MM.1S (cell line): ENCODE measurements at regions not wholly inside any gene's neighbourhood (a gene's known extent, or its start where the extent isn't known, plus 50 kb on each side); places are given as distances from the start of the nearest gene placed in this dataset.

ENCODE experiments used
- DNase-seq: peaks from one replicate; pipeline ENCODE4 v3.0.0-alpha.2; 2015
- H2AFZ ChIP-seq: fragments of 300-600 bp; sonication (generic); 2 replicates; pipeline ENCODE4 v1.6.0; 2016; ENCODE audit warnings: antibody characterized with exemption, low read length
- H3F3A ChIP-seq: fragments of 300-600 bp; sonication (generic); 2 replicates; pipeline ENCODE4 v1.6.1; 2016; ENCODE audit warnings: mild to moderate bottlenecking, antibody characterized with exemption, low read length, moderate library complexity, mixed read lengths; ENCODE audit not compliant: insufficient read depth
- H3K27ac ChIP-seq: fragments of 300-600 bp; sonication (generic); 2 replicates; pipeline ENCODE4 v1.5.1; 2016; ENCODE audit warnings: mild to moderate bottlenecking, low read length
- H3K27me3 ChIP-seq: fragments of 300-600 bp; sonication (generic); replicated peaks from 2 replicates; pipeline ENCODE4 v1.6.0; 2016; ENCODE audit warnings: low read length; ENCODE audit not compliant: insufficient read depth
- H3K36me3 ChIP-seq: fragments of 300-600 bp; sonication (generic); replicated peaks from 2 replicates; pipeline ENCODE4 v1.6.1; 2016; ENCODE audit warnings: mild to moderate bottlenecking, low read length, mixed read lengths; ENCODE audit not compliant: insufficient read depth
- H3K4me1 ChIP-seq: fragments of 300-600 bp; sonication (generic); 2 replicates; pipeline ENCODE4 v1.6.1; 2016; ENCODE audit warnings: low read length, mixed read lengths
- H3K4me2 ChIP-seq: fragments of 300-600 bp; sonication (generic); 2 replicates; pipeline ENCODE4 v1.6.0; 2016; ENCODE audit warnings: low read depth, low read length
- H3K4me3 ChIP-seq: fragments of 300-600 bp; sonication (generic); 2 replicates; pipeline ENCODE4 v1.5.1; 2016; ENCODE audit warnings: low read length, mixed read lengths
- H3K79me2 ChIP-seq: fragments of 300-600 bp; sonication (generic); 2 replicates; pipeline ENCODE4 v1.6.1; 2016; ENCODE audit warnings: mixed run types, low read length, mixed read lengths
- H3K9ac ChIP-seq: fragments of 300-600 bp; sonication (generic); 2 replicates; pipeline ENCODE4 v1.6.1; 2016; ENCODE audit warnings: low read length, mixed read lengths
- H3K9me2 ChIP-seq: fragments of 300-600 bp; sonication (generic); replicated peaks from 2 replicates; pipeline ENCODE4 v1.6.1; 2016; ENCODE audit warnings: mild to moderate bottlenecking, low read length, mixed read lengths; ENCODE audit not compliant: insufficient read depth
- H3K9me3 ChIP-seq: fragments of 300-600 bp; sonication (generic); replicated peaks from 2 replicates; pipeline ENCODE4 v1.6.1; 2016; ENCODE audit warnings: mild to moderate bottlenecking, low read length, mixed read lengths; ENCODE audit not compliant: insufficient read depth
- H4K20me1 ChIP-seq: fragments of 300-600 bp; sonication (generic); 2 replicates; pipeline ENCODE4 v1.6.1; 2016; ENCODE audit warnings: mild to moderate bottlenecking, low read length, moderate library complexity, mixed read lengths; ENCODE audit not compliant: insufficient read depth
- EZH2 ChIP-seq: fragments of 300-600 bp; sonication (generic); optimal IDR thresholded peaks from 2 replicates; pipeline ENCODE3; 2017; ENCODE audit warnings: low read depth, mild to moderate bottlenecking, antibody characterized with exemption, low read length, mixed read lengths
- EZH2phosphoT487 ChIP-seq: fragments of 300-600 bp; sonication (generic); IDR thresholded peaks from 2 replicates; pipeline ENCODE4 v1.6.1; 2018; ENCODE audit warnings: antibody characterized with exemption, low read length
- TF ChIP-seq, protein P1 (sequence below): fragments of 300-600 bp; sonication (generic); IDR thresholded peaks from 2 replicates; pipeline ENCODE4 v1.5.1; 2016; ENCODE audit warnings: antibody characterized with exemption, low read length, mixed read lengths

DNA sequence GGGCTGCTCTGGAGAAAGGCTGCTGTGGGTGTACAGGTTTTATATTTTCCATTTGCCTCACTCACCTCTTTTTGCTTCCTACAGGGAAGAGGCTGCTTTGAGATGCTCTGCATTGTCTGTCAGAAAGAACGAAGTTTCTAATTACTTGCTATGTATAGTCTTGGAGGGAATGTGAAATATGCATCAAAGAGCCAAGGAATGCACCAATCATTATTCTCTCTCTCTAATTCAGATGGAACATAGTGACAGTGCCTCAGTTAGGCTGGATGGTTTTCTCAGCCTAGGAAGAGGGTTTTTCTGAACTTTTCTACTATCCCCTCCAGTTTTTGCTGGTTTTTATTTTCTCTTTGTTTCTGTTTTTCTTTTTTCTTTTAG is 106.8 kb upstream of the SLC4A4 start:
- Histone ChIP-seq H3K4me3 (no peak overlapping the region), H3K9me2 (no peaks in the 10 kb centered on the region), H2AFZ (no peak overlapping the region), H3K36me3 (no peaks in the 10 kb centered on the region), H4K20me1 (no peaks in the 10 kb centered on the region), H3F3A (peaks cover 17% of the 10 kb centered on the region), H3K4me2 (peak overlapping the region; percentile 53; the same call in 1 of the 2 replicates), H3K9me3 (no peaks in the 10 kb centered on the region), H3K27me3 (no peaks in the 10 kb centered on the region), H3K27ac (no peak overlapping the region), H3K79me2 (no peaks in the 10 kb centered on the region), H3K9ac (no peak overlapping the region), H3K4me1 (peaks cover 6% of the 10 kb centered on the region; the same call in 1 of the 2 replicates)
- TF ChIP-seq, protein P1, sequence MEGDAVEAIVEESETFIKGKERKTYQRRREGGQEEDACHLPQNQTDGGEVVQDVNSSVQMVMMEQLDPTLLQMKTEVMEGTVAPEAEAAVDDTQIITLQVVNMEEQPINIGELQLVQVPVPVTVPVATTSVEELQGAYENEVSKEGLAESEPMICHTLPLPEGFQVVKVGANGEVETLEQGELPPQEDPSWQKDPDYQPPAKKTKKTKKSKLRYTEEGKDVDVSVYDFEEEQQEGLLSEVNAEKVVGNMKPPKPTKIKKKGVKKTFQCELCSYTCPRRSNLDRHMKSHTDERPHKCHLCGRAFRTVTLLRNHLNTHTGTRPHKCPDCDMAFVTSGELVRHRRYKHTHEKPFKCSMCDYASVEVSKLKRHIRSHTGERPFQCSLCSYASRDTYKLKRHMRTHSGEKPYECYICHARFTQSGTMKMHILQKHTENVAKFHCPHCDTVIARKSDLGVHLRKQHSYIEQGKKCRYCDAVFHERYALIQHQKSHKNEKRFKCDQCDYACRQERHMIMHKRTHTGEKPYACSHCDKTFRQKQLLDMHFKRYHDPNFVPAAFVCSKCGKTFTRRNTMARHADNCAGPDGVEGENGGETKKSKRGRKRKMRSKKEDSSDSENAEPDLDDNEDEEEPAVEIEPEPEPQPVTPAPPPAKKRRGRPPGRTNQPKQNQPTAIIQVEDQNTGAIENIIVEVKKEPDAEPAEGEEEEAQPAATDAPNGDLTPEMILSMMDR: no peak
- TF ChIP-seq EZH2phosphoT487 (no peak), EZH2 (no peak)
- no peak for DNase-seq

DNA sequence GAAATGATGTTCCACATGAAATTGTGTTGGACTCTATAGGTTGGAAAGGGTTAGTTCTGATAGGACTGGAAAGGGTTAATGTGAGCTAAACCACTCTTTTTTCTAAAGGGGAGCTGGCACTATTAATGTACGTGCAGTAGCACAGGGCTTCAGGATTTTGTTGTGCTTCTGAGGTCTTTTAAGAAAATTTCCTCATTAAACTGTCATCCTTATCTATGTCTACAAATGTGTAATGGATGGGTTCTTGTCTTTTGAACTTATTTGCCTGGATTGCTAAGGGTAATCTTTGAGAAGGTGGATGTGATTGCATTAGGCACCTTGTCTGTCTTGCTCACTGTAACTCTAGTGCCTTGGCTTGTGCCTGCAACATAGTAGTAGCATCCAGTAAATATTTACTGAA is 106.0 kb upstream of the SLC4A4 start:
- Histone ChIP-seq H3K27me3 (no peaks in the 10 kb centered on the region), H3K79me2 (no peaks in the 10 kb centered on the region), H3K4me2 (no peak overlapping the region), H2AFZ (no peak overlapping the region), H3K4me1 (peaks cover 6% of the 10 kb centered on the region; the same call in 1 of the 2 replicates), H4K20me1 (no peaks in the 10 kb centered on the region), H3K4me3 (no peak overlapping the region), H3K27ac (no peak overlapping the region), H3K9me3 (no peaks in the 10 kb centered on the region), H3K36me3 (no peaks in the 10 kb centered on the region), H3K9ac (no peak overlapping the region), H3K9me2 (no peaks in the 10 kb centered on the region), H3F3A (peaks cover 17% of the 10 kb centered on the region)
- no peak for DNase-seq
- TF ChIP-seq EZH2phosphoT487 (no peak), EZH2 (no peak)
- TF ChIP-seq, protein P1: no peak

DNA sequence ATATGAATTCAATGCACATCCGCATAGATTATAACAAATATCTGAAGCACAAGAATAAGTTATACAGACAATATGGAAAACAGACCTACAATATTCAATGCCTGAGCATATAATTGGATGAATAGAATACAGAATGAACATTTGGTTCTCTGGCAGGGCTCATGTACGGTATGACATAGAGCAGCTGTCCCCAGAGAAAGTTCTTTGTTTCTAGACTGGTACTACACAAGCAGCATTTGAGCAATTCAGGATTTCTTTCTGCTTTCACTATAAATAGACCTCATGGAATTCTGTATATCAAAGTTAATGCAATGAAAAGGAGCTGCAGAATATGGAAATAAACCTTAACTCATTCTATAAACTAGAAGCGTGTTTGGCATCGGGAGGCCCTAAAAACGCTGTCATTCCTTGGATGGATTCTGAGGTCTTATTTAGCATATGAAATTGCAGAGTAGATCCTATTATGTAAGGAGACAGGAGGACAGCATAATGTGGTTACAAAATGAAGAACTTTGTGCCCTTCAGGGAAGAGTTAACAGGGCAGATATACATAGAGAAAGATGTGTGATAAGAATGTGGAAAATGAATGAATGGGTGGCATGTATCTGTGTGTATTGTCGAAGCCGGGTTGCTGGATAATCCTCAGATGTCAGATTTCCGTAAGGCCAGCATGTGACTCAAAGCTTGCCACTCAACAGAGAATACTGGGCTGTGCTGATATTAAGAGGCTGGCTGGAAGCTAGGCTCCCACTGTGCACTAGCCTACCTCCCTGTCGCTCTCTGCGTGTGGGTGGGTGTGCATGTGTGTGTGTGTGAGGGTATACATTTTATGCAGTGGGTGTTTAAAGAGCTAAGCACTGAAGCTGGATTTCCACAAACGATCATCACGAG is 103.3 kb upstream of the SLC4A4 start:
- H3K9me3 ChIP-seq: no peaks in the 10 kb centered on the region
- no peaks in the 10 kb centered on the region for H3K79me2 ChIP-seq
- peaks cover 6% of the 10 kb centered on the region; the same call in 1 of the 2 replicates for H3K4me1 ChIP-seq
- H3K9ac ChIP-seq: no peak overlapping the region
- H3K27ac ChIP-seq: no peak overlapping the region
- no peak for DNase-seq
- no peak overlapping the region for H3K4me3 ChIP-seq
- H3K36me3 ChIP-seq: no peaks in the 10 kb centered on the region
- H2AFZ ChIP-seq: no peak overlapping the region
- H3K4me2 ChIP-seq: no peak overlapping the region
- H3K27me3 ChIP-seq: no peaks in the 10 kb centered on the region
- peaks cover 13% of the 10 kb centered on the region for H3F3A ChIP-seq
- no peaks in the 10 kb centered on the region for H4K20me1 ChIP-seq
- TF ChIP-seq EZH2: no peak
- TF ChIP-seq EZH2phosphoT487: no peak
- TF ChIP-seq, protein P1: no peak
- no peaks in the 10 kb centered on the region for H3K9me2 ChIP-seq
